Left kidney (tissue), 1 donor: ENCODE measurements at regions not wholly inside any gene's neighbourhood (a gene's known extent, or its start where the extent isn't known, plus 50 kb on each side); places are given as distances from the start of the nearest gene placed in this dataset.
"Not testable (repeated sequence)": the region's sequence is repeated elsewhere in the genome, so short reads cannot be mapped to it uniquely, and the experiment has no call there.

ENCODE experiments used
- DNase-seq: peaks from one replicate; pipeline ENCODE4 v3.0.0-alpha.2; 2013

DNA sequence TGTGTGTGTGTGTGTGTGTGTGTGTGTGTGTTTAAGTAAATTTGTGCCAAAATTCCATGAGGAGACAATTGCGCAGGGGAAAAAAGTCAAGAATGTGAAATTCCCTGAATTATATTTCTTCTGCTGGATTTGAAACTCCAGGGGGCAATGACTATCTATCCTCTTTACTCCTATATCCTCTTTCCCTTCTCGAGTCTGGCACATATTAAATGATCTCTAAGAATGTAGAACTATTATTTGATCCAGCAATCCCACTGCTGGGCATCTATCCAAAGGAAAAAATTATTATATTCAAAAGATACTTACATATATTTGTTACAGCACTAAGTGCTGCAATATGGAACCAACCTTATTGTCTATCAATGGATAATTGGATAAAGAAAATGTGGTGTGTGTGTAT is 350.1 kb upstream of the ADAMTS9 start:
- DNase-seq: no peak

DNA sequence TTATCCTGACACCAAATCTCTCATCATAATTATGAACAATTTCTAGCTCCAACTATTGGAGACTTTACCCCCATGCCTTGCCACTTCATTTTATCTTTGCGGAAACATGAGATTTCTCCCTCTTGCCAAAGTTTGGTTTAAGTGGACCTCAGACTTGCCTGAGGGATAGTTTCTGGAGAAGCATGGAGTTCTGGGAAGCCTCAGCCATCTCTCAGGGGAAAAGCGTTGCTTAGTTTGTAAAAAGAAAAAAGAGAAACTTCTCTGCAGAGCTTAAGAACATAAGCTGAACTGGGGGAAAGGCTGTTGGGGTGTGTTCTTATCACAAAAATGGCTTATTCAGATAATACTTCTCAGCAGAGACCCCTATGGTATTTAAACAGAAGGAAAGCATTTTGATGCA is 347.4 kb upstream of the ADAMTS9 start:
- no peak for DNase-seq

DNA sequence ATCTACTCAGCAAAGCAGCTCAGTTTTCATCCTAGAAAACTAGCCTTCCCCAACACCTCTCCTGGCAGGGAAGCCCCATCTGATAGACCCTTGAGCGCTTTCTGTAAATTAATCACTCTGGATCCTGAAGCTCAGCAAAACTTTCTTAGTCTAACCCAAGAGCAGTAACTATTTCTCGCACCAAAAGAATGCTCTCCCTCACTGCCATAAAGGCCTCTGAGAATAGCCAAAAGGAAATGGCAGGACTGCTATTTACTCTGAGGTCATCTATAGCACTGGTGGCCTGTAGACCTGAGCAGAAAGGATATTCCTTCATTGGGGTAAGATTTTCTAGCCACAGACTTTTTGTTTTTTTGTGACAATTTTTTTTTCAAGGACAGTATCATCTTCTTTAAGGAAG is 345.8 kb upstream of the ADAMTS9 start:
- no peak for DNase-seq

DNA sequence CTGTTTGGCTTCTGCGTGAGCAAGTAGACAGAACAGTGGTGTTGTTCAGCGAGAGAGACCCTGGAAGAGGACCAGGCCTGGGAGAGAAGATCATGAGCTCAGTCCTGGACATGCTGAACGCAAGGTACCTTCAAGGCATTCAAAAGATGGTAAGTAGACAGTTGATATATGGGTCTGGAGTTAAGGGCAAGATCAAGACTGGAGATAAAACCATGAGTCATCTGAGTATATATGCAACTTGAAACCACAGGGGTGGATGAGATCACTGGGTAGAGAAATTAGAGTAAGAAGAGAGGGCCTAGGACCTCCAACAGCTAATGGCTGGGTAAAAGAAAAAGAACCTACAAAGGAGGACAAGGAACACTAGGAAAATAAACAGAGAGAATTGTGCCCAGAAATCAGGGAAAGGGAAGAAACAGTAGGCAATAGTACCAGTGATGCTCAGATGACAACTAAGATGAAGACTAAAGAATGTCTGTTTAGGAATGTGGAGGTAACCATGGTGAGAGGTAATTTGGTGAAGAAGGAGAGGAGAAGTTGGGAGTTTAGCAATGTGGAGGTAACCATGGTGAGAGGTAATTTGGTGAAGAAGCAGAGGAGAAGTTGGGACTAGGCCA is 343.2 kb upstream of the ADAMTS9 start:
- no peak for DNase-seq

DNA sequence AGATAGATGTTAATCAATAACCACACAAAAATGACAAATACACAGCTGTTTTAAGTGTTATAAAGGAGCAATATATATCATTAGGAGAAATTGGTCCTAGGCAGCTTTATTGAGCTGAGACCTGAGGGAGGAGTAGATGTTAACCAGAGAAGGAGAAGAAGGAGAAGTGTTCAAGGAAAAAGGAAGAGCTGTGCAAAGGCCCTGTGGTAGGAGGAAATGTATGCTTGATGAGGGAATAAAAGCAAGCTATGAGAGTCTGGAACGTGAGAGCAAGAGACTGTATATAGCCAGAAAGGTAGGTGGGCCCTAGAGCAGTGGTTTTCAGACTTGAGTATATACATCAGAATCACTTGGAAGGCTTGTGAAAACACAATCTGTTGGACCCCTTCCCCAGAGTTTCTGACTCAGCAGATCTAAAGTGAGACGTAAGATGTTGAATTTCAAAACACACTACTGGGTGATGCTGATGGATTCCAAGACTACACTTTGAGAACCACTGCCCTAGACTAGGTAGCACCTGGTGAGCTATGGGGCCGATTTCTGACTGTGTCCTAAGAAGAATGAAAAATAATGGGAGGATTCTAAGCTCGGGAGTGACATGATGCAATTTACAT is 342.3 kb upstream of the ADAMTS9 start:
- no peak for DNase-seq

DNA sequence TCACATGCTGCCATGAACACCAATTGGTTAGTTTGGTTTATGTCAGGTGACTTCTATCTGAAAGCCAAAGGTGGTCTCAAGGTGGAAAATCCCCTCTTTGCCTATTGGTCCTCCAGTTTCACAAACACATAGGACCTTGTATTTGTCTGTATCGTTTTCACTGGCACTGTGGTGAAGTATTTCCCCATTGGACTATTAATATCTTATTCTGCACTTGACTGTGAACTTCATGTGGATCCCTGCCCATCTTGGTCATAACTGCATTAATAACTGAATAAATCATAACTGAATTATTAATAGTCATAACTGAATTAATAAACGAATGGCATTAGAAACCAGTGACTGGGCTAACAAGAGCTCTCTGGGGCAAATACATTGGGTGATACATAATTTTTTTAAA is 341.3 kb upstream of the ADAMTS9 start:
- no peak for DNase-seq

DNA sequence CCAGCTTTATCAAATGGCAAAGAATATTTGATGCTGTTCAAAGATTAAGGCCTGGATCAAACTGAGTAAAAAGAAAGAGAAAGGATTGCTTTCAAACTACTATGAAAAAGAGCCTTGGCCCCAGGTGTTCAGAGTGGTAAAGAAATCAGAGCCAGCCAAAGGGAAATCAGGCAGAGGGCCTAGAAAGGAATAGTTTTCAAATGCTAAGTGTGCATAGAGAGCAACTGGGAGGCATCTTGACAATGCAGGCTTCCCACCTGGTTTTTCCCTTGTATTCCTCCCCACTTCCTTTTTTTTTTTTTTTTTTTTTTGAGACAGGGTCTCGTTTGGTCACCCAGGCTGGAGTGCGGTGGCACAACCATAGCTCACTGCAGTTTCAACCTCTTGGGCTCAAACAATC is 340.2 kb upstream of the ADAMTS9 start:
- DNase-seq: no peak

DNA sequence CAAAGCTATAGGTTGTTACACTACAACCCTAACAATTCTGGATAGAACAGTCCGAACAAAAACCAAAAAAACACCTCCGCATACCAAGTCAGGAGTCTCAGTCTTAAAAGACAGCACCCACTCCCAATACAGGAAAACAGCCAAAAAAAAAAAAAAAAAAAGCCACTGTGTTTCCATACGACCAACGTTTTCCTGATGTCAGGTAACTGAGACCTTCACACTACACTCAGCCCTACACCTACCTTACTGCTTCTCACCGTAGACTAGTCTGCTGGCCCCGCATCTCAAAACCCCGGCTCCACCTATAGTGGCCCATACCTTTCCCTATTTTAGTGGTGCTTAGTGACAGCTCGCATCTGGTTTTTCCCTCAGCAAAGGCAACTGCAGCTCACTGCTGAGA is 339.5 kb upstream of the ADAMTS9 start:
- no peak for DNase-seq

DNA sequence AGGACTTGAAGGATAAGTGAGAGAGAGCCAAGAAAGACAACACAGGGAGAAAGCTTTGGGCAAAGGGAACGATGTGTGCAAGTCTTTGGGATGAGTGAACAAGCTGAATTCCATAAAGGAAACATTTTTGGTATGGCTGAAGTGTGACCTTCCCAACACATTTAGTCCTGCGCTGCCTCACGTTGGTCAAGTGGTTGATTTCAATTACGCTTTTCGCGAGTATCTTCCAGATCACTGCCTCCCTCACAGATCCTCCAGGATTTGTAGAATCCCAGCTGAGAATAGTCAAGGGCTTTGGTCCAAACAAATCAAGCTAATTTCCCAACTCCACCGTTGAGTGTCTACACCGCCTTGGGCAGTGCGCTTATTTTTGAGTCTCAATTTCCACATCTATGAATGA is 338.4 kb upstream of the ADAMTS9 start:
- no peak for DNase-seq

DNA sequence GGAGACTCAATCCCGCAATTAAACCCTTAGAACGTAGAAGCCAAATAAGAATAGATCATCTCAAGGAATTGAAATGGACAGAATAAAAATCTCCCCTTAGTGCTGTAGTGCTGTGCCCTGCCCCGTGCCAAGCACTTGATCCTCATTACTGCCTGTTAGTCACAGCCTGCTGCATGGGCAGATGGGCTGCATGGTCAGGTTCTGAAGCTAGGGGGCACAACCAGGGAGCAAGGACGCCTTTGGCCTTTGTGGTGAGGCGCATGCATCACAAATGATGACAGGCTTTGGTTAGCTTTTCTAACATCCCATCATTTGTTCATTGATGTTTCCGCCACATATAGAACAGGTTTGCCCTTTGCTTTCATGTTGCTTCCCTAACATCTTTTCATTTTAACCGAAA is 336.3 kb upstream of the ADAMTS9 start:
- DNase-seq: no peak

DNA sequence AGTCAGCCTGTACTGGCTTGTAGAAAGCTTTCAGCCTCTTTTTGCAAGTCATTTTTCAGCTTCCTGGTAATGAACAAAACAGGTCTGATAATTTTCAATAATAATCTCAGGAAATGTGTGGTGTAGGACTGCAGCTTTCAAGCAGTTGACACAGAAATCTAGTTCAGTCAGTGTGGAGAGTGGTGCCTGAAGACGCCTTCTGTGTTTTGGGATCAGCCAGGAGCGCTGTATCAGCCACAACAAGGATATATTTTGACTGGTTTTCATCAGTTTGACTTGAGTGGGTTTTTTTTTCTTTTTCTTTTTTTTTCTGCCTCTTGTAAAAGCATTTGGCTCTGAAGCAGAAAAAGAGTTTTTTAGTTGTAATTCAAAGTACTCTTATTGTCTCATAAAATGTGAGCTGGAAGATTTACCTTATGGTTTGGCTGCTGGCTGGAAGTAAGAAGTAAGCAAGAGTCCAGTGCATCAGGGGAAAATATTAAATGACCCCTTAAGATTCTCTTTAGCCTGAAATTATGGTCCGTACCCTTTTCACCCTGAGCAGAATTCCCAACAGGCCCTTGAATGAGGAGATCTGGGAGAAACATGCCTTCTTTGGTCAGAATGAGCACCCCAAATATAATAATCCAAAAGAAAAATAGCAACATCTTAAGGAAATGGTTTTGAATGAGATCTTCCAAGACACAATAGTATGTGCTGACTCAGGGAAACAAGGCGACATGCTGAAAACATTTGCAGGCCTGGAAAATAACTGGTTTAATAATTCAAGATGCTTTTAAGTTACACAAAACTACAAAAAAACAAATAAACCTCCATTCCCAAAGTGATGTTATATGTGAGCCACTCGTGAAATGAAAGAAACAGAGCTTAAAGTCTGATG is 332.7 kb upstream of the ADAMTS9 start:
- no peak for DNase-seq

DNA sequence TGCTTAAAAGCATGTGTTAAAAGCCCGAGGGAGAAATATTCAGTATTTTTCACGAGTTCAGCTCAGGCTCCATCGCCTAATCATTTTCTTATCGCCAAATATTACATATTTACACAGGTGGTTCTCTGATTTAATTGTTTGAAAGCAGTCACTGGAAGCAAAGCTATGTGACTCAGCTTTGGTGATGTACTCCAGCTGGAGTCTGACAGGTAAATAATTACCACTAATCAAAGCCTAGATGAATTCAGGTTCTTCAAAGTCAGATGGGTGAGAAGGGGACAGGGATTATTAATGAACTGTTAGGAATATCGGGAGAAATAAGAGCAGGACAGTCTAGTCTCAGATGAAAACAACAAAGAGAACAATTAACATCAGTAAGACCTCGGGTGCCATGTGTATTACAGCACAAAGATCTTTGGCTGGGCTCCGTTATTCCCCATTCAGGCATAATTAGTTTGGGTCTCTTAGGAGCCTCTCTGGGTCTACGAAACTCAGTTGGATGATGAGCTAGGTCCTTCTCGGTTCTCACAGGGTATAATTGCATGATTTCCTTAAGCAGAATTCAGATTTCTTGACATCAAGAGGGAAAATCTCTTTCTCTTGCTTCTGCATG is 331.7 kb upstream of the ADAMTS9 start:
- no peak for DNase-seq

DNA sequence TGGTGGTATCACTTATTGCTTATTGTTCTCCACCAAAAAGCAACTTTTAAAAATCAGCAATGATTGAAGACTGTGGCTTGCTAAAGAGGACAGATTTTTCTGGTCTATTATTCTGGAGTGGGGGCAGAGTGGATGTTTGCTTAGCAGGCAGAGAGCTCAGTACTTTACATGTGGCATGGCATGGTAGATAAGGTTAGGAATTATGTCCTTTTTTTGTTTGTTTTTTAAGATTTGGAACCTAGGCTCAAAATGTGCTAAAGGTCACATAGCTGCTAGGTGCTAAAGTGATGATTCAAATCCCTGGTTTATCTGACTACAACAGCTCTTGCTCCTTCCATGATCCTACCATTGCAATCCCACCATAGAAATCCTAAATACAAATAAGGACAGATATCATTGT is 331.0 kb upstream of the ADAMTS9 start:
- no peak for DNase-seq

DNA sequence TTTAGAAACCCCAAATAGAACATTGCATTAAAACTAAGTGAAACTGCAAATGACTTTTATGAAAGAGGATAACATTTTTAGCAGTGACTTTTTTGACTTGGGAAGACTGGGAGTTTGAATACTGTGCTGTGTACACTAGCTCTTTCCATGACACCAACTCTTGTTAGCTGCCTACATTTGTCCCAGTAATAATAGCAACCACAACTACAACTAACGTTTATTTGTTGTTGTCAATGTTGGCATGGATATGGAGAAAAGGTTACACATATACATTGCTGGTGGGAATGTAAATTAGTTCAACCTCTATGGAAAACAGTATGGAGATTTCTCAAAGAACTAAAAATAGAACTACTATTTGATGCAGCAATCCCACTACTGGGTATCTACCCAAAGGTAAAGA is 329.6 kb upstream of the ADAMTS9 start:
- no peak for DNase-seq

DNA sequence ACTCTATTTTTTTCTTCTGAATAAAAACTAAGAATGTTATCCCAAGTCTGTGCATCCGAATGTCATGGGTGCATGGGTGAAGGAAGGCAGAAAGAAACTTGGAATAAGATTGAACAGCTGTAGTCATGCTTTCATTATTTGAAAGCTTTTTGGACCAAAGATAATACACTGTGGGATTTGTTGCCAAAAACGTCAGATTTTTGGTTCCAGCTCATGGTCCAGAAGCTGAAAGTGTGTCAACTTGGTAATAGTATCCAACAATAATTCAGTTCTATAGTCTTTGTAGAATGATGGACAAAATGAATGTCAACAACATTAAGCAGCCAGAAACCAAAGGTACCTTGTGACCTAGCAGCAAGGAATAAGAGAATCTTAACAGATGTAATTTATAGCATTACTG is 327.9 kb upstream of the ADAMTS9 start:
- DNase-seq: no peak

DNA sequence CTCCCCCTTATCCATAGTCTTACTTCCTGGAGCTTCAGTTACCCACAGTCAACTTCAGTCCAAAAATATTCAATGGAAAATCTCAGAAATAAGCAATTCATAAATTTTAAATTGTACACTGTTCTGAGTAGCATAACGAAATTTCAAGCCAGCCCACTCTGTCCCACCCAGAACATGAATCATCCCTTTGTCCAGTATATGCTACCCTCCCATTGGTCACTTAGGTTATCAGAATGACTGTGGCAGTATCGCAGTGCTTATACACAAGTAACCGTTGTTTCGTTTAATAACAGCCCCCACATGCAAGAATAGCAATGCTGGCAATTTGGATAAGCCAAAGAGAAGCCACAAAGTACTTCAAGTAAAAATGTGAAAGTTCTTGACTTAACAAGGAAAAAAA is 325.3 kb upstream of the ADAMTS9 start:
- DNase-seq: no peak

DNA sequence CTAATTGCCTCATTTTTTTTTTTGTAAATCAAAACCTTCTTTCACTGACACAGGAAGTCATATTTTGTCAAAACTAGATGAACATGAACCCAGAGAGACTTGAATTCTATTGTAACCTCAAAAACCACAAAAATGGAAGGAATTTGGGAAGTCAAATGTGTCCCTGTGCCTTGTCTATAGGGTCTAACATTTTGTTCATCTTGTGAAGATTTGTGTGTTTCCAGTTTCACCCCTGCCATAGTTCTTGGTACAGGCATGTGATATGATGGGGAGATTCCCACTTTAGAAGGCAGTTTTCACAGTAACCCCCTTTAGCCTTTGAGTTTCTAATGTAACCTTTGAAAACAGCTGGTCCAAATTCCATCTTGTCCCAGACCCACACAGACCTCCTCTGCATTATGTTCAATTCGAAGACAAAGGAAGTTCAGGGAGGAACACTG is 318.5 kb upstream of the ADAMTS9 start:
- no peak for DNase-seq

DNA sequence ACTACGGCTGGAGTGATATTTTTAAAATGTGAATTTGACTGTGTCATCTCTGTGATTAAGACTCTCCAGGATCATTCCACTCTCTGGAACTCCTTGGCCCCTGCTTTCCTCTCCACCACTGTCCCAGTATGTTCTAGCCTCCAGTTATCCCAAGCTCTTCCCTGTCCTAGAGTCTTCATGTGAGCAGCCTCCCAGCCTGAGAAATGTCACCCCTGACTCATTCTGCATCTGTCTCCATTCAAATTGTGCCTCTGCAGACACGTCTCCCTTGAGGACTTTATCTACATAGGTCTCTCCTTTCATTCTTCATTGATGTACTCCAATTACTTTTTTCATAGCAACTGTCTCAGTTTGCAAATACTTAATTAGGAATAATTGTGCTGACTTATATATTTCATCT is 317.7 kb upstream of the ADAMTS9 start:
- DNase-seq: no peak

DNA sequence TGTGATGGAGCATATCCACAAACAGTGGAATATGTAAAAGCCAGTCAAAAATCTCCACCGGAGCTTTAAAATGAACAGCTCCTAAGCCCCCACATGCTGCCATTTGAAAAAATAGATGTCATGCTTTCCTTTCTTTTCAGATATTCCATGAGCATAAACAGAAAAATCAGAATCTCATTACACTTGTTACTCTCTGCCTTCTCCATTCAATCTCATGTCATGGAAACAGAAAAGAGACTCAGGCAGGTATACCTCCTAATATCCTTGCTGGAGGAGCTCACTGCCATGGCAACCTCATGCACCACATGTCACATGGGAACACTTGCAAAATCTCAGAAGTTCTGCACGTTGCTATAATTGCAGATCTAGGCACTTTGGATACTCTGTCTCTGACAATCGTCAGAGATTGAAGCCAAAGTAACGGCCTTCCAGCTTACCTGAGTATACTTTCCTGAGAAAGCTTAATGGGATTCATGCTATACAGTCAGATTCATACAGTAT is 317.0 kb upstream of the ADAMTS9 start:
- DNase-seq: no peak

DNA sequence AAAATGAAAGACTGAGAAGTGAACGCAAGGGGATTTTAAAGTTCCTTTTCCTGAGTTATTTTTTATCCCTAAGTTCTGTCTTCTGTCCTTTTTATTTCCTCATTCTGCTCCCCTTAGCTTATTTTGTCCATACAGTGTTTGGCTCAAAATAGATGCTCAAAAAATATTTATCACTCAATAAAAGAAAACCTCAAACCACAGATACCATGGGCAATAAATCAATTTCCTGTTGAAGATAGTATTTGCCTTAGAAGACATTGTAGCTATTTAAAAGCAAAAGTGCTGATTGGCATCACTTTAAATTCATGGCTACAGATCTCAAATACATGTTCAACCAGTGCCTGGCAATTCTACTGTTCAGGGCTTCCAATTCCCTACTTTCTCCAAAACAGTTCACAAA is 316.5 kb upstream of the ADAMTS9 start:
- no peak for DNase-seq

DNA sequence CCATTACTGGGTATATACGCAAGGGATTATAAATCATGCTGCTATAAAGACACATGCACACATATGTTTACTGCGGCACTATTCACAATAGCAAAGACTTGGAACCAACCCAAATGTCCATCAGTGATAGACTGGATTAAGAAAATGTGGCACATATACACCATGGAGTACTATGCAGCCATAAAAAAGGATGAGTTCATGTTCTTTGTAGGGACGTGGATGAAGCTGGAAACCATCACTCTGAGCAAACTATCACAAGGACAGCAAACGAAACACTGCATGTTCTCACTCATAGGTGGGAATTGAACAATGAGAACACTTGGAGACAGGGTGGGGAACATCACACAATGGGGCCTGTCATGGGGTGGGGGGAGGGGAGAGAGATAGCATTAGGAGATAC is 313.3 kb upstream of the ADAMTS9 start:
- DNase-seq: not testable (repeated sequence)

DNA sequence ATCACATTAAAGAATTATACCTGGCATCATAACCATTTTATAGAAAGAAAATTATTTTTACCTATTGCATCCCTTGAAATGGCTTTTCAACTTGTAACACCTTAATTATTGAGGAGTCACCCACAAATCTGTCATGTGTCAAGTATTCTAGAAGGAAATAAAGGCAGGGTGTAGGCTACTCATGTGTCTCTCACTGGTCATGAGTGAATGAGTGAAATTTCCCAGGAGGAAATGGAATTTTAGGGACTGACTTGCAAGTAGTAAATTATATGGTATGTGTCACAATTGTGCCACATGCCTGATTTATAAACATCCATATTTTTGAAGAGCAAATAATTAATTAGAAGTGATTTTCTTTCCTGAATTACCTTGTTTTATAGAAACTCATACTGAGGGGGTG is 310.5 kb upstream of the ADAMTS9 start:
- DNase-seq: no peak
